H1 (cell line): ENCODE measurements at regions not wholly inside any gene's neighbourhood (a gene's known extent, or its start where the extent isn't known, plus 50 kb on each side); places are given as distances from the start of the nearest gene placed in this dataset.

ENCODE experiments used
- CTCF ChIA-PET: fragments of 300-600 bp; sonication (Branson Sonifier 250); formaldehyde crosslinking; loops from one replicate; lab custom pipeline; 2021; ENCODE audit not compliant: partially characterized antibody; lab: Charles Lee
- POLR2A ChIA-PET: fragments of 300-600 bp; sonication (Branson Sonifier 250); formaldehyde crosslinking; loops from one replicate; lab custom pipeline; 2021; ENCODE audit warnings: inconsistent platforms; ENCODE audit not compliant: partially characterized antibody; lab: Charles Lee
- DNase-seq, 2 experiments: peaks; one replicate each; pipeline versions ENCODE4 v3.0.0 to v3.0.0-alpha.2; 2010 to 2022; ENCODE audit warnings: low spot score in 2 of 2, low read depth in 1 of 2, mixed read lengths in 1 of 2
- FAIRE-seq: peaks from 2 replicates; lab custom pipeline; 2011; peaks lifted over from hg19 to GRCh38; lab: Jason Lieb, UNC
- H2AFZ ChIP-seq: 2 replicates; pipeline ENCODE4 v1.8.1; 2012; ENCODE audit warnings: low read length, inconsistent platforms
- H2AK5ac ChIP-seq: 2 replicates; pipeline ENCODE4 v1.6.1; 2013; ENCODE audit warnings: low read depth, low read length
- H2BK120ac ChIP-seq: replicated peaks from 2 replicates; pipeline ENCODE3; 2013; ENCODE audit warnings: low read depth, low read length, inconsistent platforms
- H2BK12ac ChIP-seq: 2 replicates; pipeline ENCODE4 v1.6.1; 2013; ENCODE audit warnings: low read depth, low read length
- H2BK15ac ChIP-seq: 2 replicates; pipeline ENCODE4 v1.6.1; 2013; ENCODE audit warnings: low read length
- H2BK20ac ChIP-seq: 2 replicates; pipeline ENCODE4 v1.6.1; 2013; ENCODE audit warnings: low read length
- H2BK5ac ChIP-seq: 2 replicates; pipeline ENCODE4 v1.6.1; 2013; ENCODE audit warnings: low read depth, low read length
- H3K14ac ChIP-seq: 2 replicates; pipeline ENCODE4 v1.6.1; 2013; ENCODE audit warnings: inconsistent platforms; ENCODE audit not compliant: insufficient read length
- H3K18ac ChIP-seq: 2 replicates; pipeline ENCODE4 v1.6.1; 2013; ENCODE audit warnings: low read length; ENCODE audit errors: extremely low read depth
- H3K23ac ChIP-seq: 2 replicates; pipeline ENCODE4 v1.6.1; 2013; ENCODE audit warnings: inconsistent platforms; ENCODE audit not compliant: insufficient read length
- H3K23me2 ChIP-seq: 2 replicates; pipeline ENCODE4 v1.6.1; 2013; ENCODE audit warnings: low read depth, low read length
- H3K27ac ChIP-seq: 2 replicates; pipeline ENCODE4 v1.6.1; 2011; ENCODE audit warnings: low read depth, low read length, inconsistent platforms
- H3K27me3 ChIP-seq, 4 experiments: replicated peaks in 1 of 4; 1 replicate in 1 of 4; 2 replicates in 3 of 4; pipeline versions ENCODE4 v1.6.1 to v1.8.1; 2011 to 2013; ENCODE audit warnings: low read length in 3 of 4, mild to moderate bottlenecking in 3 of 4, inconsistent platforms in 2 of 4, mixed read lengths in 2 of 4, moderate library complexity in 1 of 4; ENCODE audit not compliant: control insufficient read depth in 3 of 4, insufficient read depth in 3 of 4; ENCODE audit errors: extremely low read depth in 1 of 4
- H3K36me3 ChIP-seq, 4 experiments: 2 replicates each; pipeline versions ENCODE4 v1.6.1 to v1.8.1; 2011 to 2013; ENCODE audit warnings: mild to moderate bottlenecking in 4 of 4, low read length in 3 of 4, moderate library complexity in 2 of 4, control low read depth in 1 of 4, inconsistent platforms in 1 of 4; ENCODE audit not compliant: insufficient read depth in 4 of 4, control insufficient read depth in 2 of 4
- H3K4ac ChIP-seq: replicated peaks from 2 replicates; pipeline ENCODE3; 2013; ENCODE audit warnings: low read length, low read depth, mixed read lengths, inconsistent platforms; ENCODE audit not compliant: insufficient read length
- H3K4me1 ChIP-seq, 4 experiments: replicated peaks in 1 of 4; 1 replicate in 1 of 4; 2 replicates in 3 of 4; pipeline versions ENCODE4 v1.6.1 to v1.8.1; 2011 to 2013; ENCODE audit warnings: low read length in 3 of 4, inconsistent platforms in 2 of 4, mixed read lengths in 1 of 4; ENCODE audit not compliant: insufficient read depth in 4 of 4, control insufficient read depth in 3 of 4
- H3K4me2 ChIP-seq, 2 experiments: 2 replicates each; pipeline versions ENCODE4 v1.6.1 to v1.8.1; 2011 to 2013; ENCODE audit warnings: low read depth in 2 of 2, low read length in 2 of 2, control low read depth in 1 of 2, inconsistent platforms in 1 of 2, mild to moderate bottlenecking in 1 of 2; ENCODE audit not compliant: insufficient read depth in 1 of 2
- H3K4me3 ChIP-seq, 4 experiments: fragments of 200-600, 300-600 bp in 1 of 4; sonication (generic), shearing (Covaris generic), sonication (Bioruptor Twin) in 1 of 4; 2 replicates each; pipeline versions ENCODE4 v1.5.1 to v1.8.1; 2011 to 2016; ENCODE audit warnings: low read length in 4 of 4, low read depth in 3 of 4, control low read depth in 2 of 4, inconsistent platforms in 2 of 4, mild to moderate bottlenecking in 2 of 4, mixed read lengths in 1 of 4, moderate library complexity in 1 of 4; ENCODE audit not compliant: insufficient read depth in 2 of 4; ENCODE audit errors: extremely low read depth in 1 of 4
- H3K56ac ChIP-seq: replicated peaks from 2 replicates; pipeline ENCODE3; 2013; ENCODE audit warnings: low read depth, mild to moderate bottlenecking, mixed read lengths, low read length, inconsistent platforms; ENCODE audit not compliant: insufficient read length
- H3K79me1 ChIP-seq: 2 replicates; pipeline ENCODE4 v1.6.1; 2013; ENCODE audit warnings: low read depth, low read length, control low read depth
- H3K79me2 ChIP-seq, 2 experiments: 2 replicates each; pipeline versions ENCODE4 v1.6.1 to v1.8.1; 2012 to 2013; ENCODE audit warnings: low read length in 2 of 2, mild to moderate bottlenecking in 2 of 2, inconsistent platforms in 1 of 2; ENCODE audit not compliant: insufficient read depth in 2 of 2, control insufficient read depth in 1 of 2
- H3K9ac ChIP-seq, 4 experiments: replicated peaks in 1 of 4; 1 replicate in 1 of 4; 2 replicates in 3 of 4; pipeline versions ENCODE4 v1.6.1 to v1.8.1; 2011 to 2013; ENCODE audit warnings: low read depth in 3 of 4, low read length in 3 of 4, control low read depth in 2 of 4, mild to moderate bottlenecking in 2 of 4, moderate library complexity in 2 of 4, inconsistent platforms in 1 of 4; ENCODE audit errors: extremely low read depth in 1 of 4
- H3K9me3 ChIP-seq, 2 experiments: 2 replicates each; pipeline versions ENCODE4 v1.6.1 to v1.8.1; 2012 to 2013; ENCODE audit warnings: mild to moderate bottlenecking in 2 of 2, moderate library complexity in 2 of 2, control low read depth in 1 of 2, inconsistent platforms in 1 of 2, low read depth in 1 of 2, low read length in 1 of 2, mixed read lengths in 1 of 2; ENCODE audit not compliant: insufficient read depth in 2 of 2
- H4K20me1 ChIP-seq, 2 experiments: replicated peaks in 1 of 2; 2 replicates each; pipeline versions ENCODE3 to v1.8.1; 2011 to 2013; ENCODE audit warnings: inconsistent platforms in 2 of 2, low read length in 2 of 2, mild to moderate bottlenecking in 1 of 2; ENCODE audit not compliant: insufficient read depth in 2 of 2, control insufficient read depth in 1 of 2
- H4K5ac ChIP-seq: 2 replicates; pipeline ENCODE4 v1.6.1; 2013; ENCODE audit warnings: low read length, low read depth, mixed read lengths, inconsistent platforms; ENCODE audit not compliant: insufficient read length
- H4K8ac ChIP-seq: 2 replicates; pipeline ENCODE4 v1.8.0; 2013; ENCODE audit warnings: mild to moderate bottlenecking, moderate library complexity, low read length, inconsistent platforms; ENCODE audit not compliant: insufficient read depth; ENCODE audit errors: extremely low read depth
- H4K91ac ChIP-seq: replicated peaks from 2 replicates; pipeline ENCODE3; 2013; ENCODE audit warnings: low read length, mixed read lengths, inconsistent platforms; ENCODE audit not compliant: insufficient read length
- CHD1 ChIP-seq: IDR thresholded peaks from 2 replicates; pipeline ENCODE4 v1.6.1; 2012; ENCODE audit warnings: low read depth, low read length, improper control_type of control experiment
- CTCF ChIP-seq, 3 experiments: IDR thresholded peaks; 1 replicate in 2 of 3; 2 replicates in 1 of 3; pipeline versions ENCODE4 v1.5.1 to v1.6.1; 2011; ENCODE audit warnings: low read length in 3 of 3, mild to moderate bottlenecking in 3 of 3, inconsistent platforms in 2 of 3, low read depth in 1 of 3, moderate library complexity in 1 of 3; ENCODE audit not compliant: insufficient read depth in 1 of 3; ENCODE audit errors: control extremely low read depth in 1 of 3
- EP300 ChIP-seq, 2 experiments: IDR thresholded peaks; 1 replicate in 1 of 2; 2 replicates in 1 of 2; pipeline ENCODE4 v1.6.1; 2011 to 2012; ENCODE audit warnings: low read depth in 2 of 2, low read length in 2 of 2, mild to moderate bottlenecking in 2 of 2, borderline replicate concordance in 1 of 2, inconsistent platforms in 1 of 2, moderate library complexity in 1 of 2
- NANOG ChIP-seq: IDR thresholded peaks from 2 replicates; pipeline ENCODE4 v1.6.1; 2011; ENCODE audit warnings: low read length, low read depth, mild to moderate bottlenecking, inconsistent platforms; ENCODE audit not compliant: insufficient read depth, poor library complexity, severe bottlenecking
- PHF8 ChIP-seq: fragments of 200-600 bp; sonication (generic); conservative IDR thresholded peaks from 2 replicates; pipeline ENCODE4 v1.7.1; 2012; ENCODE audit warnings: low read depth, mild to moderate bottlenecking, inconsistent platforms, low read length, moderate library complexity
- RXRA ChIP-seq: IDR thresholded peaks from 2 replicates; pipeline ENCODE4 v1.6.1; 2011; ENCODE audit warnings: low read depth, mild to moderate bottlenecking, low read length, moderate library complexity; ENCODE audit not compliant: insufficient read depth
- SAP30 ChIP-seq: fragments of 300-600 bp; sonication (generic); IDR thresholded peaks from 2 replicates; pipeline ENCODE4 v1.7.1; 2012; ENCODE audit warnings: low read length, moderate library complexity, mild to moderate bottlenecking, inconsistent platforms; ENCODE audit not compliant: insufficient read depth, insufficient replicate concordance
- SIX5 ChIP-seq: IDR thresholded peaks from 2 replicates; pipeline ENCODE4 v1.6.1; 2011; ENCODE audit warnings: mild to moderate bottlenecking, low read depth, low read length
- SP1 ChIP-seq: IDR thresholded peaks from 2 replicates; pipeline ENCODE4 v1.6.1; 2011; ENCODE audit warnings: low read depth, low read length
- SP4 ChIP-seq: IDR thresholded peaks from 2 replicates; pipeline ENCODE4 v1.6.1; 2012; ENCODE audit warnings: low read length, inconsistent platforms
- USF2 ChIP-seq: IDR thresholded peaks from 2 replicates; pipeline ENCODE4 v1.6.1; 2011; ENCODE audit warnings: low read length, improper control_type of control experiment
- WGBS, 2 experiments: shearing (Covaris generic) in 1 of 2; methylation state at CpG; one replicate each; pipeline versions ENCODE4 v1.1.6 to v1.1.7; 2013 to 2015; ENCODE audit warnings: low lambda C conversion rate in 2 of 2, mixed read lengths in 2 of 2, inconsistent platforms in 1 of 2, low coverage in 1 of 2, missing lambda C conversion rate in 1 of 2; ENCODE audit not compliant: insufficient replicate concordance in 2 of 2, insufficient coverage in 1 of 2, insufficient read length in 1 of 2; ENCODE audit errors: extremely low coverage in 1 of 2, missing lambda C conversion rate in 1 of 2; 5-methylcytosine and 5-hydroxymethylcytosine counted together

GRCh38 chr1:185433667-185434066 is 116.6 kb upstream of the IVNS1ABP start:
- Histone ChIP-seq H3K4ac (no peak overlapping the region), H2BK15ac (no peak overlapping the region), H4K20me1 (no peaks in the 10 kb centered on the region), H3K4me1 (no peaks in the 10 kb centered on the region), H3K27me3 (no peaks in the 10 kb centered on the region), H2BK5ac (no peak overlapping the region), H3K9me3 (no peaks in the 10 kb centered on the region), H3K9ac (no peak overlapping the region), H2BK12ac (no peak overlapping the region), H3K56ac (no peak overlapping the region), H3K4me3 (no peak overlapping the region), H2BK20ac (no peak overlapping the region), H4K8ac (no peak overlapping the region), H3K23ac (no peak overlapping the region), H4K5ac (no peak overlapping the region), H2BK120ac (no peak overlapping the region), H3K18ac (no peak overlapping the region), H2AK5ac (no peak overlapping the region), H3K4me2 (no peak overlapping the region), H3K23me2 (no peaks in the 10 kb centered on the region), H4K91ac (no peak overlapping the region), H3K79me2 (no peaks in the 10 kb centered on the region), H2AFZ (no peak overlapping the region), H3K79me1 (no peaks in the 10 kb centered on the region), H3K36me3 (no peaks in the 10 kb centered on the region), H3K27ac (no peak overlapping the region), H3K14ac (no peak overlapping the region)
- no peak for FAIRE-seq
- POLR2A ChIA-PET = no interaction called here
- CTCF ChIA-PET = interaction anchor here (1.0 to 1.1 kb wide), 2 partner anchors 11 to 13 kb away, joined by 3 read pairs; no protein-coding TSS in a partner anchor
- no peak for DNase-seq
- TF ChIP-seq USF2 = no peak
- TF ChIP-seq RXRA = no peak
- TF ChIP-seq SP1 = no peak
- TF ChIP-seq CHD1 = no peak
- TF ChIP-seq PHF8 = no peak
- TF ChIP-seq SIX5 = no peak
- TF ChIP-seq NANOG = no peak
- TF ChIP-seq SAP30 = no peak
- no peak for TF ChIP-seq CTCF (IDR thresholded peaks at IDR 0.05; ENCODE audit: control extremely low read depth in 1 of 3, insufficient read depth in 1 of 3, low read depth in 1 of 3, low read length in 3 of 3)
- no peak for TF ChIP-seq EP300 (IDR thresholded peaks at IDR 0.05; ENCODE audit: borderline replicate concordance in 1 of 2, low read depth in 2 of 2, low read length in 2 of 2)
- no peak for TF ChIP-seq SP4
- 97% methylated on average over 2 of the region's 2 CpGs; no CpG with 5 or more reads in 1 of the 2 experiments for WGBS, 2 experiments
